Thyroid gland (tissue), 4 donors: ENCODE measurements at regions not wholly inside any gene's neighbourhood (a gene's known extent, or its start where the extent isn't known, plus 50 kb on each side); places are given as distances from the start of the nearest gene placed in this dataset.

Experiments used
- CTCF ChIP-seq, 6 experiments: fragments of 200-600 bp in 3 of 6; fragments of 450-650 bp in 3 of 6; sonication (generic) in 3 of 6; IDR thresholded peaks; one replicate each; pipeline ENCODE4 v1.5.1; 2016 to 2019; ENCODE audit warnings: antibody characterized with exemption in 6 of 6, mild to moderate bottlenecking in 2 of 6, inconsistent platforms in 1 of 6, moderate library complexity in 1 of 6
- POLR2A ChIP-seq, 2 donors: fragments of 450-650 bp; IDR thresholded peaks; one replicate each; pipeline ENCODE4 v1.6.1; 2017; ENCODE audit warnings: antibody characterized with exemption in 2 of 2, mild to moderate bottlenecking in 2 of 2, moderate library complexity in 1 of 2

- TF ChIP-seq CTCF (IDR thresholded peaks at IDR 0.05) (no peak), POLR2A (IDR thresholded peaks at IDR 0.05) (no peak)
Observed at GRCh38 chr2:105953942-105954341, 209.2 kb downstream of the NCK2 start.
